Peyer's patch (tissue), 4 donors: ENCODE measurements at regions not wholly inside any gene's neighbourhood (a gene's known extent, or its start where the extent isn't known, plus 50 kb on each side); places are given as distances from the start of the nearest gene placed in this dataset.

Experiments used
- CTCF ChIP-seq, 6 experiments: fragments of 450-650 bp in 4 of 6; fragments of 200-600 bp in 2 of 6; sonication (generic) in 1 of 6; IDR thresholded peaks; one replicate each; pipeline ENCODE4 v1.5.1; 2017 to 2019; ENCODE audit warnings: antibody characterized with exemption in 6 of 6, mild to moderate bottlenecking in 3 of 6, moderate library complexity in 1 of 6
- POLR2A ChIP-seq, 2 donors: fragments of 450-650 bp; IDR thresholded peaks; one replicate each; pipeline ENCODE4 v1.5.1; 2017; ENCODE audit warnings: antibody characterized with exemption in 2 of 2, mild to moderate bottlenecking in 2 of 2, moderate library complexity in 2 of 2

- TF ChIP-seq CTCF (IDR thresholded peaks at IDR 0.05) (no peak), POLR2A (IDR thresholded peaks at IDR 0.05) (no peak)
Observed at GRCh38 chr15:29624271-29624670, 198.0 kb downstream of the TJP1 start.
